Fibroblast of lung (primary cell): ENCODE measurements at regions not wholly inside any gene's neighbourhood (a gene's known extent, or its start where the extent isn't known, plus 50 kb on each side); places are given as distances from the start of the nearest gene placed in this dataset.

ENCODE experiments used
- DNase-seq, 2 donors: peaks; one replicate each; pipeline versions ENCODE4 v3.0.0 to v3.0.0-alpha.2; 2010; ENCODE audit warnings: low read depth in 2 of 2
- H2AFZ ChIP-seq: 2 replicates; pipeline ENCODE4 v1.5.1; 2012; ENCODE audit warnings: low read length, control low read depth, inconsistent platforms
- H3K27ac ChIP-seq: 2 replicates; pipeline ENCODE4 v1.5.1; 2011; ENCODE audit warnings: low read length, control low read depth; ENCODE audit not compliant: insufficient read depth
- H3K27me3 ChIP-seq: 2 replicates; pipeline ENCODE4 v1.5.1; 2011; ENCODE audit warnings: mild to moderate bottlenecking, low read length; ENCODE audit not compliant: control insufficient read depth, insufficient read depth
- H3K36me3 ChIP-seq: 2 replicates; pipeline ENCODE4 v1.5.1; 2011; ENCODE audit warnings: low read length; ENCODE audit not compliant: control insufficient read depth, insufficient read depth
- H3K4me1 ChIP-seq: 2 replicates; pipeline ENCODE4 v1.5.1; 2011; ENCODE audit warnings: low read length; ENCODE audit not compliant: control insufficient read depth, insufficient read depth; ENCODE audit errors: extremely low read depth
- H3K4me2 ChIP-seq: 2 replicates; pipeline ENCODE4 v1.5.1; 2011; ENCODE audit warnings: low read length, control low read depth; ENCODE audit not compliant: insufficient read depth; ENCODE audit errors: extremely low read depth
- H3K4me3 ChIP-seq, 4 experiments: fragments of 200-600 bp in 1 of 4; sonication (generic) in 1 of 4; replicated peaks in 1 of 4; 2 replicates each; pipeline ENCODE4 v1.5.1; 2011 to 2016; ENCODE audit warnings: low read length in 4 of 4, low read depth in 3 of 4, mild to moderate bottlenecking in 3 of 4, control low read depth in 2 of 4, inconsistent platforms in 1 of 4, mixed read lengths in 1 of 4; ENCODE audit not compliant: insufficient read depth in 1 of 4; ENCODE audit errors: control extremely low read depth in 1 of 4
- H3K79me2 ChIP-seq: 2 replicates; pipeline ENCODE4 v1.5.1; 2012; ENCODE audit warnings: mild to moderate bottlenecking, low read length, inconsistent platforms; ENCODE audit not compliant: control insufficient read depth, insufficient read depth
- H3K9ac ChIP-seq: 2 replicates; pipeline ENCODE4 v1.5.1; 2011; ENCODE audit warnings: mild to moderate bottlenecking, low read length, control low read depth; ENCODE audit not compliant: insufficient read depth
- H3K9me3 ChIP-seq: 2 replicates; pipeline ENCODE4 v1.5.1; 2012; ENCODE audit warnings: low read depth, low read length; ENCODE audit not compliant: control insufficient read depth, insufficient read depth
- H4K20me1 ChIP-seq: 2 replicates; pipeline ENCODE4 v1.5.1; 2011; ENCODE audit warnings: low read length; ENCODE audit not compliant: control insufficient read depth, insufficient read depth; ENCODE audit errors: extremely low read depth
- CTCF ChIP-seq, 2 donors: IDR thresholded peaks in 1 of 2; conservative IDR thresholded peaks in 1 of 2; 1 replicate in 1 of 2; 2 replicates in 1 of 2; pipeline ENCODE4 v1.5.1; 2011 to 2012; ENCODE audit warnings: low read length in 2 of 2, control low read depth in 1 of 2, inconsistent platforms in 1 of 2, low read depth in 1 of 2, mild to moderate bottlenecking in 1 of 2
- EZH2 ChIP-seq: IDR thresholded peaks from 2 replicates; pipeline ENCODE4 v1.5.1; 2012; ENCODE audit warnings: low read length, control low read depth, mild to moderate bottlenecking; ENCODE audit errors: missing control alignments

GRCh38 chr10:4633186-4633585, 192.8 kb upstream of the AKR1E2 start:
- no peak overlapping the region for H3K4me3 ChIP-seq
- no peaks in the 10 kb centered on the region for H3K36me3 ChIP-seq
- H3K9me3 ChIP-seq: no peaks in the 10 kb centered on the region
- no peaks in the 10 kb centered on the region for H3K79me2 ChIP-seq
- no peaks in the 10 kb centered on the region for H3K4me1 ChIP-seq
- H3K4me2 ChIP-seq: no peak overlapping the region
- no peak for DNase-seq
- no peak overlapping the region for H3K9ac ChIP-seq
- no peaks in the 10 kb centered on the region for H4K20me1 ChIP-seq
- no peak overlapping the region for H2AFZ ChIP-seq
- no peak overlapping the region for H3K27ac ChIP-seq
- no peaks in the 10 kb centered on the region for H3K27me3 ChIP-seq
- TF ChIP-seq CTCF (conservative IDR thresholded peaks at IDR 0.05 in 1 of 2, IDR thresholded peaks at IDR 0.05 in 1 of 2; ENCODE audit: low read depth in 1 of 2, low read length in 2 of 2) (no peak), EZH2 (no peak)

- Histone ChIP-seq H3K27me3 (no peaks in the 10 kb centered on the region), H3K79me2 (no peaks in the 10 kb centered on the region), H3K4me1 (no peaks in the 10 kb centered on the region), H3K4me2 (no peak overlapping the region), H3K9me3 (no peaks in the 10 kb centered on the region), H2AFZ (no peak overlapping the region), H3K9ac (no peak overlapping the region), H4K20me1 (no peaks in the 10 kb centered on the region), H3K4me3 (no peak overlapping the region), H3K36me3 (no peaks in the 10 kb centered on the region), H3K27ac (no peak overlapping the region)
- TF ChIP-seq EZH2 (no peak), CTCF (conservative IDR thresholded peaks at IDR 0.05 in 1 of 2, IDR thresholded peaks at IDR 0.05 in 1 of 2; ENCODE audit: low read depth in 1 of 2, low read length in 2 of 2) (no peak)
- no peak for DNase-seq
Measured at GRCh38 chr10:4632757-4633156, 193.2 kb upstream of the AKR1E2 start.

- Histone ChIP-seq H3K27ac (no peak overlapping the region), H3K4me3 (no peak overlapping the region), H2AFZ (no peak overlapping the region), H3K9ac (no peak overlapping the region), H3K4me2 (no peak overlapping the region), H3K36me3 (no peaks in the 10 kb centered on the region), H3K4me1 (no peaks in the 10 kb centered on the region), H3K79me2 (no peaks in the 10 kb centered on the region), H3K9me3 (no peaks in the 10 kb centered on the region), H4K20me1 (no peaks in the 10 kb centered on the region), H3K27me3 (no peaks in the 10 kb centered on the region)
- TF ChIP-seq CTCF (conservative IDR thresholded peaks at IDR 0.05 in 1 of 2, IDR thresholded peaks at IDR 0.05 in 1 of 2; ENCODE audit: low read depth in 1 of 2, low read length in 2 of 2) (no peak), EZH2 (no peak)
- DNase-seq: no peak
Measured at GRCh38 chr10:4626919-4627318, 199.1 kb upstream of the AKR1E2 start.
